Embryonic facial prominence (tissue), 1 donor: ENCODE measurements at regions not wholly inside any gene's neighbourhood (a gene's known extent, or its start where the extent isn't known, plus 50 kb on each side); places are given as distances from the start of the nearest gene placed in this dataset.

Experiments used
- DNase-seq: peaks from one replicate; pipeline ENCODE4 v3.0.0-alpha.2; 2016; ENCODE audit errors: extremely low spot score

DNA sequence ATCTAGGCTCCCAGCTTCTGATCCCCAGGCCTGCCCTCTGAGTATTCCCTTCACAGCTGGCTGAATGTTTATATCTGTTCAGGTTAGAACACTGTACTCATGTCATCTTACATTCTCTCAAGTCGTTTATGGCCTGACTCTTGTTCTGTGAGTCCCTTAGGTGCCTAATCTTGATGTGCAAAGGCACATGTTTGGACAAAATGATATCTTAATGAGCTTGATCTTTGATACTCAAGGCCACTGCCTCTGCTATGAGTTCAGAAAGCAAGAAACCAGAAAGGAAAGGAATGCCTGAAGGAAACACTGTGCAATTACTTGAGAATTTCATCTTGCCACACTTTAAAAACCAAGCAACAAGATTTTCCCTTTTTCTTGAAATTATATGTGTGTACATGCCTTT is 391.8 kb upstream of the ZNF608 start:
- DNase-seq: no peak

GRCh38 chr5:125139590-125139989 is 393.2 kb upstream of the ZNF608 start:
- no peak for DNase-seq

DNA sequence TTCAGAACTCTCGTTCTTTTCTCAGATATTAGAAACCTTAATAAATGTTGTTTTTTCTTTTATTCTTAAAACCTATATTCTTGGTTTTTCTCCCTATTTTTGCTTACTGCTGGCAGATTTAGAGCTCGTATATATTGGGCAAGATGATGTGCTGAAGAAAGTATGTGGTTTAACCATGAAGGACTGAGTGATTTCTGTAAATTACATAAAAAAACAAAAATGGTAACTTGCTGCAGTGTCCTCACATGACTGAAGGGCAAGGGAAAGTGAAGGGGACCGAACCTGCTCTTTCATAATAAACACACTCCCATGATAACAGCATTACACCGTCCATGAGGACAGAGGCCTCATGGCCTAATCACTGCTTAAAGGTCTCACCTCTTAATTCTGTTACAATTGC is 393.8 kb upstream of the ZNF608 start:
- no peak for DNase-seq

DNA sequence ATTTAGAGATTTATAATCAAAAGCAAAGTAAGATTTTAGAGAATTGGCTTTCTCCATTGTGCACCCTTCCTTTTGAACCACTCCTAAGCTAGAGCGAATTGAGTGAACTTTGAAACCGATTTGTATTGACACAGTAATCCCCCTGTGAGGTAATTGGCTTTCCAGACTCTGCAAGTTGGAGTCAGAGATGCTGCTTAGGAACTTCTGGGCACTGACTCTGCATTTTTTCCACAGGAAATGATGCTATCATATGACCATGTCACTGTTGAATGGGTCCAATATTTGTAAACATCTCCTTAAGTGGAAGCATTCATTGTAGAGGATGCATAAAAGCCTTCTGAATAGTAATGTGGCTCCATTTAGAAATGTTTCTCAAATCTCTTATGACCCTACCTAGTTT is 394.4 kb upstream of the ZNF608 start:
- DNase-seq: peak; percentile 40

DNA sequence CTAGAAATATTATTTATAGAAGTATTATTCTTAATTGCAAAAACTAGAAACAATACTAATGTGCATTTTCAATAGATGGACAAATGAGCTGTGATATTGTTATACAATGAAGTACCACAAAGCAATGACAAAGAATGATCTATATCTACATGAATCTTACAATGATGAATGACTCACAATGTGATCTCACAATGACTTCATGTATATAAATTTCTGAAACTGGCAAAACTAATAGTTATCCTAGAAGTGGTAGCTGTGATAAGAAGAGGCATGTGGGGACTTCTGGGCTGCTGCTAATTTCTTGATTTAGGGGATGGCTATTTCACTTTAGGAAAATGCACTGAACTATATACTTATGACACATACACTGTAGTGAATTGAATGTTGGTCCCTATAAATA is 396.0 kb upstream of the ZNF608 start:
- no peak for DNase-seq

DNA sequence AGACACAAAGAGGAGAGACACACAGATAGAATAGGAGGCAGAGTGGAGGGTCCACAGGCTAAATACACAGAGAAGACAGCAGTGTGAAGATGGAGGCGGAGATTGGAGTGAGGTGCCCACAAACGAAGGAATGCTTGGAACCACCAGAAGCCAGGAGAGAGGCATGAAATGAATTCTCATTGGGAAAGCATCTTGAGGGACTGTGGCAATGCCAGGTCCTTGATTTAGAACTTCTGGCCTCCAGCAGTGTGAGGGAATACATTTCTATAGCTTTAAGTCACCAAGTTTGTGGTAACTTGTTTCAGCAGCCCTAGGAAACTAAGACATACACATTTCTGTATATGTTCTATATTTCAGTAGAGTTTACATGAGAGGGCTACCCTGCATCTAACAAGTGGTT is 396.6 kb upstream of the ZNF608 start:
- DNase-seq: no peak

GRCh38 chr5:125148076-125148475 is 401.6 kb upstream of the ZNF608 start:
- DNase-seq: no peak

DNA sequence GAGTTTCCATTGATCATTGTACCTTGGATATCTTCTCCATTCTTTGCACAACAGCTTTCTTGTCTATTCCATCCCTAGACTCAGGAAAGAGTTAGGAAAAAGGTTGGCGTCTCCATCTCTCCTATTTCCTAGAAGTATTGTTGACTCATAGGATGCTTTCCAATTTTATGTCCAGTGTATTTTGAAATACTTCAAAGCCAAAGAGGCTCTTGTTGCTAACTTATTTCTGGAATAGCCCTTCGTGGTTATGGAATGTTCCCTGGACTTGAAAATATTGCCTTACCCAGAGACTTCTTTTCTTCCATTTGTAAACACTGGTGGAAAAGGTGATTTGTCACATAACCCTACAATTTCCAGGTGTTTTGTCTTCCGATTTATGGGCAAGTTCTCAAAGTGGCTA is 402.3 kb upstream of the ZNF608 start:
- DNase-seq: no peak

GRCh38 chr5:125149110-125149509 is 402.7 kb upstream of the ZNF608 start:
- DNase-seq: no peak

GRCh38 chr5:125149527-125149926 is 403.1 kb upstream of the ZNF608 start:
- DNase-seq: peak; percentile 34

DNA sequence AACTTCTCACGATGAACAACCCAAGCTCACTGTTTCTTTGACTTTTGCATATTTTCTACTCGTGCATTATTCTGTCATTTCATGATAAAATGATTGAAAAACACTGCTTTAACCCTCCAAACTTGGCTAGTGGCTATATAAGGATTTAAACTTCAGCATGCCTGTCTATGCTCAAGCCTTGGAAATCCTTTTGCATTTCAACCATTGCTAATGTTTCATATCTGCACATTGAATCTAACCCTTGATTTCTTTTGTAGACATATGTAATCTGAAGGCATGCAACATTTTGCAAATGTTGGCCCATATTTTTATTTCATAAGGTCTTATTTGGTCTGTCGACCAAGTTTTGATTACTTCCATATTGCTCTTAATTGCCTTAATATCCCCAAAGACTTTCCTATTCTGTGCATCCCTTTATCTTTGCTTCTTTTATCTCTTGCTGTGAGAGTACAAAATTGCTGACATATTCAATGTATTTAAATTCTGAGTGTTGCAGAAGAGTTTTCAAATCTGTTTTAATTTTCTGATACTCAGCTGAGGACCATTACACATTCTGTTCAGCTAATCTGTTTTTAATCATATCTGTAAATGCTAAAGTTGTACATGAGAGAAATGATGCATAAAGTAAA is 403.7 kb upstream of the ZNF608 start:
- DNase-seq: peak; percentile 65

DNA sequence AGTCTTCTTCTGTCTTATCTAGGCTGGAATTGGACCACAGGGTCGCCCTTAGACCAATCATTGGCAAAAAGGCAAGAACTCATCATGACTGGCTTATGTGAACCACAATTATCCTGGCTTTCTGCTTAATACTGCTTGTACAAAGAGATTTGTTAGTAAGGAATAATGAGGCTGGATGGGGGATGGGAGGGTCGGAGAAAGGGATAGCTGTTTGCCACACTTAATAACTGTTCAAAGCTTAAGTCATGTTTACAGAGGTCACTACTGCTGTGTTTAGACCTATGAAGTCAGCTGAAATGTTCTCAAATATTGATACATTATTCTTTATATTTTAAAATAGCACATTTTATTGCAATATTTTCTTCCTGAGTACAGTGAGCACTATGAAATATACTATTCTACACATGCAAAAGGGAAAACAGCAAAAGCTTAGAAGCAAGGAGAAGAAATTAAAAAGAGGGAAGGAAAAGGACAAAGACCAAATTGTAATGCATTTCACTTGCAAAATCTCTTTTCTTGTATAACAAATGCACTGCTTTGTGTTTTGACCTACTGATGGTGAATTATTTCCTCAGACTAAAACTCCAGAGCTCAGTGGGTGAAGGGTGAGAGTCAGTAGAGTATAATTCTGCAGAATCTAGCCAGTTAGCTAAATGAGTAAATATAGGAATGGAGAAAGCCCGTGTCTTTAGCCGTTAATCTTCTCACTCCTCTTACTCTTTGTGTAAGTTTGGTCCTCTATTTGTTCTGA is 404.9 kb upstream of the ZNF608 start:
- DNase-seq: no peak

DNA sequence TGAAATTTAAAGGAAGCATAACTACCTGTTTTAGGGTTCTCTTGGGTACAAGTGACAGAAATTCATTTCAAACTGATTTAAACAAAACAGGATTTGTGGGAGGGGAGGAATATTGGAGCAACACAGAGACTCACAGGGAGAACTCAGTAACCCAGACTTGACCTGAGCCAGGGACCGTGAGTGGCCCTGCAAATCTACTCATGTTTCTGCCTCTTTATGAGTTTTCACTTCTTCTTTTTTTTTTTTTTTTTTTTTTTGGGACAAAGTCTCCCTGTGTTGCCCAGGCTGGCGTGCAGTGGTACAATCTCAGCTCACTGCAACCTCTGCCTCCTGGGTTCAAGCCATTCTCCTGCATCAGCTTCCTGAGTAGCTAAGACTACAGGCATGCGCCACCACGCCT is 405.6 kb upstream of the ZNF608 start:
- no peak for DNase-seq

DNA sequence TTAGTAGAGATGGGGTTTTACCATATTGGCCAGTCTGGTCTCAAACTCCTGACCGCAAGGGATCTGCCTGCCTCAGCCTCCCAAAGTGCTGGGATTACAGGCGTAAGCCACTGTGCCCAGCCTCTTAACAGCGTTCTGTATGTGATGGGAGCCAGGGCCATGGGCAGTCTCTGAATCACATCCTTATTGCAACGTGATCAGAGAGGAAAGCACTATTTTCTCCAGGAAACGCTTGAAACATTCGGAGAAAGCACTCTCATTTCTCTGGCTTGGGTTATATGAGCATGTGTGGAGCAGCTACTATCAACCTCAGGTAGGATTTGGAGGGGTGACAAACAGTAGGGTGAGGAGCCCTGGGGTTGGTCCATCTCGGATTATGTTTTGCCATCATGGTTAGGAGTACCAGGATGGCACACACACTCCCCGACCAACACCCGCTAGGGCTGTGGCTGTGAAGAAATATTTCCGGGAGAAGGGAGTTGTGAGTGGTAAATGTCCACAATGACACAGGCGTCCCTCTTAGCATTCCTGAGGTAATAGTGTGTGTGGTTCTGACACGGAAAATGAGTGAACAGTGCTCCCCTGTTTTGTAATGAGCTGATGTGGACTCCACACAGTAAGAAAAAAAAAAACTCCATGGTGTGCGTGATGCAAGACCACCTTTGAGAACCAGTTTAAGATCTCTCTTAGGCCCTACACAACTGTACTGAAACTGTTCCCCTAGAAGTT is 406.2 kb upstream of the ZNF608 start:
- no peak for DNase-seq

GRCh38 chr5:125153231-125153630 is 406.8 kb upstream of the ZNF608 start:
- no peak for DNase-seq

DNA sequence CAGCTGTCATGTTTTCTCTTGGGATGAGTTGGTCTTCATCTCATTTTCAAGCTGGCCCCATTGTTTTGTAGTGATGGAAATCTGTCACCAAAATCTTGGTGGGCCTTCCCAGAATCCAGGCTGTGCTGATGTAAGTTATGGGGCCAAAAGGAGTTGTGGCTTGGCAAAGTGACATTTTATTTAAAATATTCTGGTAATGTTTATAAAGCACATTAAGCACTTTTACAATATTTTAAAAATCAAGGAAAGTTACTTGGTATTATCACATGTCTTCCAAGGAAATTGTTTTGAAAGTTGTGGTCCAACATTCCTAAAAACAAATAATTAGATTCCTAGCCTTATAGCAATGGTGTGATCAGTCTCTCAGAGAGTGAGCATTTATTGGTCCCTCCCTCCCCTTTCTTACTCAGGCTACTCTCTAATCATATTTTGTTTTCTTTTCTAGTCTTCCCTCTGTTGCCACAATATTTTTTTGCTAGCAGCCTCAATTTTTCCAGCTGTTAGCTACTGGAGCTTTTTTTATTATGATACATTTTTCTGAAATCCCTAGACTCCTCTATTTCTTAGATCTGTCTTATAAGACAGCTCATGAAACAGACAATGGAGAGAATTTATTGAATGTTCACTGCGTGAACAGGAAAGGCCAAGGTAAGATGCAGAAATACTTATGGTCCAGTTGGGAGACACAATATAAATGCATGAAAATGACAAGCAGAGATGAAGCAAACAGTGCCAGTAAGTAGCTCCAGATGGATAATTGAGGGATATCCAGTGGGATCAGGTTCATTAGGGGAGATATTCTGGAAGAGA is 408.1 kb upstream of the ZNF608 start:
- DNase-seq: no peak

GRCh38 chr5:125160787-125161502 is 414.5 kb upstream of the ZNF608 start:
- no peak for DNase-seq

DNA sequence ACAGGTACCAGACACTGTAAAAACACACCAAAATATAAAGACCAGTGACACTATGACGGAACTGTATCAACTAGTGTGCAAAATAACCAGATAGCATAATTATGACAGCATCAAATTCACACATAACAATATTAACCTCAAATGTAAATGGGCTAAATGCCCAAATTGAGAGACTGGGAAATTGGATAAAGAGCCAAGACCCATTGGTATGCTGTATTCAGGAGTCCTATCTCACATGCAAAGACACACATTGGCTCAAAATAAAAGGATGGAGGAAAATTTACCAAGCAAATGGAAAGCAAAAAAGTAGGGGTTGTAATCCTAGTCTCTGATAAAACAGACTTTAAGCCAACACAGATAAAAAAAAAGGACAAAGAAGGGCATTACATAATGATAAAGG is 416.3 kb upstream of the ZNF608 start:
- DNase-seq: no peak

GRCh38 chr5:125169396-125169795 is 423.0 kb upstream of the ZNF608 start:
- DNase-seq: no peak

DNA sequence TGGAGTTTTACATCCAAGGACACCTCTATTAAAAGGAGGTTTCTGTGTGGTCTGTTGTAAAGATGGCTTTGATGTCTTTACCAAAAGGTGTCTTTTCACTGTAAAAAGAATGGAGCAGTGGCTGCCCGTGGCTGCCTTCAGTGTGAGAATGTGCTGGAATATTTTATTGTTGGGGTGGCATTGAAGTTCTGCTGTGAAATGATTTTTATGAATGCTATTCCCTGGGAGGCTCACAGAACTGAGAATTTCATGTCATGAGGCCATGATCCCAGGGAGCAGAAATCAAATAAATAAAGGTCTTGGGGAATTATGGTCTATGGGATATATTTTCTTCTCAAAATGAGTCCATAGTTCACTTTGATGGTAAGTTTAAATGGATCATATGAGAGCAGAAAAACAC is 425.2 kb upstream of the ZNF608 start:
- no peak for DNase-seq

DNA sequence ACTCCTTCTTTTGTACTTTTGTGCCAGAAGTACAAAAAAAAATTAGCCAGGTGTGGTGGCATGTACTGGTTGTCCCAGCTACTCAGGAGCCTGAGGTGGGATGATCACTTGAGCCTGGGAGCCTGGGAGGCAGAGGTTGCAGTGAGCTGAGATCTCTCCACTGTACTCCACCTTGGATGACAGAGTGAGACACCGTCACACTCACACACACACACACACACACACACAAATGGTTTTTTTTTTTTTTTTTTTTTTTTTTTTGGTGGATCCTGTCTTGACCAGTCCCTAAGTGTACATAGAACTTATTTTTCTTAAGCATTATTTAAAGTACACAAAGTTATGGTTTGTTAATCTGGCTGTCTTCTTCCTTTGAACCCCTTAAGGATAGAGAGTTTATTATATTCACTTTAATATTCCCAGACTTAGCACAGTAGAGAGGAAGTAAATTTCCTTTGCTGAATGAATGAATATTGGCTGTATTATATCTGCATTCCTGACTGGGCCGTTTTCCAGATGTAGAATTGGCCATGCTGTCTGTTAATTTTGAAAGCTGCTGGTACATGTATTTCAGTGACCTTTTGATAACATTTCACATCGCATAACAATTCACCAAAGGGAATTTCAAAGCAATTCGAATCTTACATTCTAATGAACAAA is 429.0 kb upstream of the ZNF608 start:
- DNase-seq: no peak
